SKM-1 treated with dmso at 0.1 percent for 144 hours (cell line): ENCODE measurements at regions not wholly inside any gene's neighbourhood (a gene's known extent, or its start where the extent isn't known, plus 50 kb on each side); places are given as distances from the start of the nearest gene placed in this dataset.

Source experiments
- DNase-seq: peaks from one replicate; lab custom pipeline; 2025; ENCODE audit not compliant: unreplicated experiment; lab: John Stamatoyannopoulos, UW

GRCh38 chr14:106842687-106843086 is 1316.3 kb downstream of the TMEM121 start:
- no peak for DNase-seq

DNA sequence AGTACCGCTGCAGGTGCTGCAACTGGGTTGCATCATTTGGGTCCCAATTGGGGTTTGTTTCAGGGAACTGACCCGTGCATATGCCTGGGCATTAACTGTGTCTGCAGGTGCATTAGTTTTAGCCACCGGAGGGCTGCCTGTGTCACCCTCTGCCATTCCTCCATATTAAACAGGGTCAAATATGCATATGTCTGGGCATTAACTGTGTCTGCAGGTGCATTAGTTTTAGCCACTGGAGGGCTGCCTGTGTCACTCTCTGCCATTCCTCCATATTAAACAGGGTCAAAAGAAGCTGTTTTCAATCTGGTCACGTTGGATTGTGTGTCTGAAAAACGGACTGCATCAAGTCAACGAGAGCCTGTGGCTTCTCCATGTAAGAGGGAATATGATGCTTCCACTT is 1317.0 kb downstream of the TMEM121 start:
- DNase-seq, result no peak

GRCh38 chr14:106843951-106844483 is 1317.6 kb downstream of the TMEM121 start:
- peak; percentile 7 for DNase-seq

GRCh38 chr14:106844608-106845285 is 1318.4 kb downstream of the TMEM121 start:
- DNase-seq, result peak; percentile 74

- no peak for DNase-seq
Measured at GRCh38 chr14:106845286-106846087, 1319.1 kb downstream of the TMEM121 start.

DNA sequence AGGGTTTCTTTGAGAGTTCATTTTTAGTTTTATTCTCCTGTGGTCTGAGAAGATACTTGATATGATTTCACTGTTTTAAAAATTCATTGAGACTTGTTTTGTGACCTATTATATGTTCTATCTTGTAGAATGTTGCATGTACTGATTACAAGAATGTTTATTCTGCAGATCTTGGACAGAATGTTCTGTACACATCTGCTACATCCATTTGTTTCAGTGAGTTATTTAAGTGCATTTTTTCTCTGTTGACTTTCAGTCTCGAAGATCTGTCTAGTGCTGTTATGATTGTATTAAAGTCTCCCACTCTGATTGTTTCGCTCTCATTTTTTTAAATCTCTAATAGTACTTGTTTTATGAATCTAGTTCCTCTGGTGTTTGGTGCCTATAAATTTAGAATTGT is 1319.8 kb downstream of the TMEM121 start:
- no peak for DNase-seq

DNA sequence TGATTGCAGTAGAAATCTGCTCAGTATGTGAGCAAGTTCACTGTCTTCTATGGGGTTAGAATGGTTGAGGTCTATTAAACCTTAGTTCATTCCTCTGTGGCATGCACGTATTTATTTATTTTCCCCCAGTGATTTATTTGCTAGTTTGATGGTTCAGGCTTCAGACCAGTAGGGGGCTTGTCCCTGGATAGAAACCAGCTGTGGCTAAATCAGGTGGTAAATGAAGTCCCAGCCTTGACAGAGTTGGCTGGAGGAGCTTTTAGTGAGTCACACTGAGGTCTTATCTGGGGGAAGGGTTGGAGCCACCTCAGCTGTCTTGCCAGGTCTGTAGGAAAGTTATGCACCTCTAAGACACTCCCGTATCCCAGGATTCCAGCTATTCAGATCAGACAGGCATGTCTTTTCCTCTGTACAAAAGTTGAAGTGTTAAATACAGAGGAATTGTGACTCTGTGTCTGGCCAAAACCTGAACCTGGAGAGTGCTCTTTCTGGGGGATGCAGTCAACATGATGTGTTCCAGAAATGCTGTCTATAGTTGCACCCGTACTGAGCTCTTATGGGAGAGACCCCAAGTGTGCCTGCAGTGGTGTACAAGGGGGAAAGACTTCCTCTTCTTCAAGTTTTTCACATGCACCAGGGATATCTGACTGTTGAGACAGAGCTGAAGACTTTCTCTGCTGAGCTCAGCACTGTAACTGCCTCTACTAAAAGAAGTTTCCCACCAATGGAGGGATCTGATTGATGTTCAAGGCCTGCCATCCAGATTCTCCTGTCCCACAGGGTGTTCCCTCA is 1322.1 kb downstream of the TMEM121 start:
- no peak for DNase-seq

DNA sequence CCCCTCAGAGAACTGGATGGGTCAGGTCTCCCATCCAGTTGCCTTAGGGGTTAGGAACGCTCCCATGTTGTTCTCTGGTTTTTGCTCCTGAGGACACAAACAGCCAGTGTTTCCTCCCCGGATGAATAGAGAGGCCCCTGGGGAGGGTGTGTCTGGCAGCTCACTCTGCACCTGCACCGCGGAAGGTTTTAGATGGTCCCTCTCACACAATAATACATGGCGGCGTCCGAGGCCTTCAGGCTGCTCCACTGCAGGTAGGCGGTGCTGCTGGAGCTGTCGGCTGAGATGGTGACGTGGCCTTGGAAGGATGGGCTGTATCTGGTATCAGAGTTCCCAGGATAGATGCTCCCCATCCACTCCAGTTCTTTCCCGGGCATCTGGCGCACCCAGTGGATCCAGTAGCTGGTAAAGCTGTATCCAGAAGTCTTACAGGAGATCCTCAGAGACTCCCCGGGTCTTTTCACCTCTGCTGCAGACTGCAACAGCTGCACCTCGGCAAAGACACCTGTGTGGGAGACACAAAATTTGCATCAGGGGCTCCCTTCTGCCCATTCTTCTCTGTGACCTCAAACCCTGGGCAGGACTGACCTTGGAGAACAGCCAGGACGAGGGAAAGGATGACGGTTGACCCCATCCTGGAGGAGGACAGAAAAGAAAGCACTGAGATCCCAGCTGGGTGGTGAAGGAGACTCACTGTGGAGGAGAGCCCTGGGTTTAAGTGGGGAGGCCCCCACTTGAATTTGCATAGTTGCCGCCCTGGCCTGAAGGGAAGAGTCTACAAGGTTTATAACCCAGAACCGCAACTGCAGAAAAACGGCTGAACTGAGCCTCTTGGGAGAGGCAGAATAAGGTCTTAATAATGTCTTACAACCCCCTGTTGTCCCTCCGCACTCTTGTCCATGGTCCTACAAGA is 1324.8 kb downstream of the TMEM121 start:
- DNase-seq, result no peak

GRCh38 chr14:106872611-106873446 is 1346.4 kb downstream of the TMEM121 start:
- DNase-seq, result peak; percentile 7

DNA sequence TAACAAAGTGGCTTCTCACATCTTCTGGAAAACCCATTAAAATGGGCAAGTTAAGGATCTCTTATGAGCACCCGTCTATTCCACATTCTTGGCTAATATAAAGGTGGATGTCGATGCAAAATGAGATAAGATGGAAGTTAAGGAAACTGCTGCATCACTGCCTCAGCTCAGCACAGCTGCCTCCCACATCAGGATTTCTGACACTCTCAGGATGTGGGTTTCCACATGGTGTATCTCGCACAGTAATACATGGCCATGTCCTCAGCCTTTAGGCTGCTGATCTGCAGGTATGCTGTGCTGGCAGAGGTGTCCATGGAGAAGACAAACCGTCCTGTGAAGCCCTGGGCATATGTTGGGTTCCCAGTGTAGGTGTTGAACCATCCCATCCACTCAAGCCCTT is 1348.0 kb downstream of the TMEM121 start:
- DNase-seq, result no peak

DNA sequence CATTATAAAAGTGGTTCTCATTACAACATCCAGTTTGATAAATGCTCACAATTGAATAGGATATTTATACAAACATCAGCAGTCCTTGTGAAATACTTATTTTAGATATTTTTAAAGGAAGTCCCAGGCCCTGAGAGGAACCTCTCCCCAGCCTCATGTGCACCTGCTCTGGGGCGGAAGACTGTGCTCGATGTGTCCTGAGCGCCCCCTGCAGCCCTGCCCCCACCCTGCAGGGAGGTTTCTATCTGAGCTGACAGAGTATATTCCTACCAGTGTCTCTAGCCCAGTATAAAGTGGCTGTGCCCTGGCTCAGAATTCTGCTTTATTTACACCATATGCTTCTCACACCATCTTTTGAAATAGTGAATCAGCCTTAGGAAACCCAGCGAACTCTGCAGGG is 1349.1 kb downstream of the TMEM121 start:
- DNase-seq, result peak; percentile 0

DNA sequence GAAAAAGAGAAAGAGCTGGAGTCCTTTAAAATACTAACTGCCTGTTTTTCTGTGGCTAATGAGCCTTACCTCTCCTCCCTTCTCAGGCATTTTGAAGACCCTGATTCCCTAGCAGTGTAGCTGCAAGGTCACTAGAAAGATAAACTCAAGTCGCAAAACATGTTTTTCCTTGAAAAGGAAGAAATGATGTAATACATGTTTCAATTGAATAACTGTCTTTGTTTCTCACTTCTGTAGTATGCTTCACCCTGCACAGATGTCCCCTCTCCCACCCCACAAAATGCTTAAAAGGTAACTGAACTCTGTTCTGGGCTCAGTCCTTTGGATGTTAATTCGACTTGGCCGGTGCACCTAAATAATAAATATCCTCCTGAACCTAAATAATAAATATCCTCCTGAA is 1350.3 kb downstream of the TMEM121 start:
- DNase-seq, result no peak

GRCh38 chr14:106877517-106877916 is 1351.1 kb downstream of the TMEM121 start:
- DNase-seq, result no peak

DNA sequence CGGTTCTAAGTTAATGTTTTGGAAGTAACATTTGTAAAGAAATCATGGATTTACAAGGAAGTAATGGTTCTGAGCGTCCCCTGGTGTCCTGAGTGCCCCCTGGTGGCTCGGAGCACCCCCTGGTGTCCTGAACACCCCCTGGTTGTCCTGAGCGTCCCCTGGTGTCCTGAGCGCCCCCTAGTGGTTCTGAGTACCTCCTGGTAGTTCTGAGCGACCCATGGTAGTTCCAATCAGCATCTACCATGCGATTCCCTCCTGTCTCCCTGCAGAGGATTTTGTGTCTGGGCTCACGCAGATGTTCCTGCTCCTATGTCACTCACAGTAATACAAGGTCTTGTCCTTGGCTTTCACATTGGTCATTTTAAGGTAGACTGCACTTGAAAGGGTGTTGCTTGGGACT is 1352.9 kb downstream of the TMEM121 start:
- peak; percentile 1 for DNase-seq

DNA sequence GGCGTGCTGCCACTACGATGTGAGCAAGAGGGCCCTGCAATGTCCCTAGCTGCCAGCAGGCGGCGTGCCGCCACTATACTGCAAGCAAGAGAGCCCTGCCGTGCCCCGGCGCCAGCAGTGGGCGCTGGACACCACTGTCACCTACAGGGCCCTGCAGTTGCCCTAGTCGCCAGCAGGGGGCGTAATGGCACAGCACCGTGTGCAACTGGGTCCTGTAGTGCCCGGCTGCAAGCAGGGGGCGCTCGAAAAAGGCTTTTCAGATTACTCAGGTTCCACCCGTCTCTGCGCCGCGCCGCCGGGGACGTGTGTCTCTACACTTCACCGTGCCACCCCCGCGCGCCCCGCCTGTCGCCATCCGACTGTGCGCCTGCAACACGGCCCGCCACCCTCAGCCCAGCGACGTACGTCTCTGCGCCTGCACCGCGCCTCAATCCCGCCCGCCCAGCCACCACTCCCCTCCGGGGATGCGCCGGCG is 1356.9 kb downstream of the TMEM121 start:
- peak; percentile 2 for DNase-seq
